T47D (cell line): ENCODE measurements at regions not wholly inside any gene's neighbourhood (a gene's known extent, or its start where the extent isn't known, plus 50 kb on each side); places are given as distances from the start of the nearest gene placed in this dataset.

Experiments used
- DNase-seq, 2 experiments: peaks; one replicate each; pipeline versions ENCODE4 v3.0.0 to v3.0.0-alpha.2; 2011 to 2012; ENCODE audit warnings: low read depth in 1 of 2, low spot score in 1 of 2
- JUND ChIP-seq: IDR thresholded peaks from 2 replicates; pipeline ENCODE4 v1.6.1; 2012; ENCODE audit warnings: low read depth
- in situ Hi-C: cut with HindIII; loops from 2 replicates; pipeline ENCODE4 v1.10.0; 2016; ENCODE audit warnings: low sequenced_read_pairs, low pct_unique_long_range_greater_than_20kb

- DNase-seq = no peak
- in situ Hi-C loops = no loop called here
- TF ChIP-seq JUND = no peak
Observed at GRCh38 chr5:160960592-160960991, 108.6 kb upstream of the ATP10B start.

GRCh38 chr5:160959804-160960203, 107.8 kb upstream of the ATP10B start:
- in situ Hi-C loops = no loop called here

GRCh38 chr5:160957312-160957861, 105.4 kb upstream of the ATP10B start:
- in situ Hi-C loops = no loop called here
- TF ChIP-seq JUND = no peak
- DNase-seq = no peak

More at GRCh38 chr5:160959804-160960203, 107.8 kb upstream of the ATP10B start:
- no peak for TF ChIP-seq JUND
- no peak for DNase-seq

GRCh38 chr5:160956051-160956450, 104.0 kb upstream of the ATP10B start:
- no peak for TF ChIP-seq JUND
- in situ Hi-C loops = no loop called here
- no peak for DNase-seq

- DNase-seq = no peak
- TF ChIP-seq JUND = no peak
- in situ Hi-C loops = no loop called here
Observed at GRCh38 chr5:160950311-160950710, 98.3 kb upstream of the ATP10B start.

- DNase-seq = no peak
- TF ChIP-seq JUND = no peak
- in situ Hi-C loops = no loop called here
Observed at GRCh38 chr5:160940725-160941124, 88.7 kb upstream of the ATP10B start.

- in situ Hi-C loops = no loop called here
- peak in 1 of 2 experiments; percentile 31 for DNase-seq
- no peak for TF ChIP-seq JUND
Observed at GRCh38 chr5:160938532-160938931, 86.5 kb upstream of the ATP10B start.

- DNase-seq = no peak
- in situ Hi-C loops = no loop called here
Observed at GRCh38 chr5:160937570-160937969, 85.6 kb upstream of the ATP10B start.

GRCh38 chr5:160935776-160936175, 83.8 kb upstream of the ATP10B start:
- no peak for DNase-seq
- in situ Hi-C loops = no loop called here

More at GRCh38 chr5:160937570-160937969, 85.6 kb upstream of the ATP10B start:
- no peak for TF ChIP-seq JUND

GRCh38 chr5:160931283-160931682, 79.3 kb upstream of the ATP10B start:
- in situ Hi-C loops = no loop called here
- no peak for DNase-seq
- no peak for TF ChIP-seq JUND

More at GRCh38 chr5:160935776-160936175, 83.8 kb upstream of the ATP10B start:
- no peak for TF ChIP-seq JUND

- no peak for DNase-seq
- no peak for TF ChIP-seq JUND
- in situ Hi-C loops = no loop called here
Observed at GRCh38 chr5:160930406-160930805, 78.4 kb upstream of the ATP10B start.

- in situ Hi-C loops = no loop called here
- TF ChIP-seq JUND = no peak
- DNase-seq = no peak
Observed at GRCh38 chr5:160929906-160930305, 77.9 kb upstream of the ATP10B start.

GRCh38 chr5:160929360-160929759, 77.3 kb upstream of the ATP10B start:
- no peak for DNase-seq
- in situ Hi-C loops = no loop called here
- TF ChIP-seq JUND = no peak

- DNase-seq = peak; percentile 19 to 36
- in situ Hi-C loops = no loop called here
- no peak for TF ChIP-seq JUND
Observed at GRCh38 chr5:160926428-160926827, 74.4 kb upstream of the ATP10B start.
